ENCODE measurements at regions not wholly inside any gene's neighbourhood (a gene's known extent, or its start where the extent isn't known, plus 50 kb on each side); places are given as distances from the start of the nearest gene placed in this dataset.

DNA sequence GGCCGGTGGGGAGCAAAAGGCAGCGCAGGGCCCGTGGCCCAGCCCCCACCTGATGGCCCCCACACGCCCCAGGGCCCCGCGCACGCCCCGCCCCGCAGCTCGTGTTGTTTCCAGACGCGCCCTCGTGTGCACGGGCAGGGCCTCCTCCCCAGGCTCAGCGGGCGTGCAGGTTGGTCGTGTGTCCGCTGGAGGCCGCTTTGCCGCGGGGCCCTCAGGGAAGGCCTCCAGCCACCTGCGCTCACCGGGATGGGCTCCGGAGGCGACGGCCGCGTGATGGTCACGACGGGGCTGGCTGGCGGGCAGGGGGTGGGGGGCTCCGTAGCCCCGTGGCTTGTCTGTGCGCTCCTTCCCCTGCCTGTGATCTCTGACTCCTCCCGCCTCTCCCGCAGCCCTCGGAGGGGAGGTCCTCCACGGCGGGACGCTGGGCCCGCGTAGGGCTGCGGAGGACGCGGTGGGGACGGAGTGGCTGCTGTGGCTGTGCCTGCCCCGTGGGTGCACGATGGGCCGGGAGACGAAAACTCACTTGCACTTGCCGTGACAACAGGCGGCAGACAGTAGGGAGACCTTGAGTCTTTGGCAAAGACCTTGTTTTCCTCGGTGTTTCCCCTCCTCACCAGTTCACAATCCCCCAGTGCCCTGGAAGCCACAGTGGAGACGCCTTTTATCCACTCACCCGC lies 67.1 kb downstream of the RTP5 start:
- TF ChIP-seq CTCF (conservative IDR thresholded peaks at IDR 0.05; ENCODE audit: low read length) = no peak
- TF ChIP-seq EZH2phosphoT487 (IDR thresholded peaks at IDR 0.05; ENCODE audit: borderline replicate concordance, low read depth, low read length) = no peak
